Heart left ventricle (tissue), 16 donors: ENCODE measurements at regions not wholly inside any gene's neighbourhood (a gene's known extent, or its start where the extent isn't known, plus 50 kb on each side); places are given as distances from the start of the nearest gene placed in this dataset.
"Not testable (repeated sequence)": the region's sequence is repeated elsewhere in the genome, so short reads cannot be mapped to it uniquely, and the experiment has no call there.

ENCODE experiments used
- ATAC-seq, 4 donors: fragments of 200-7000 bp; cut with Tn5 transposase; one replicate each; pipeline ENCODE4 v1.9.1; 2020 to 2022; ENCODE audit warnings: moderate library complexity in 4 of 4, mild to moderate bottlenecking in 3 of 4, moderate number of reproducible peaks in 1 of 4
- DNase-seq, 5 donors: peaks; one replicate each; pipeline ENCODE4 v3.0.0-alpha.2; 2020
- H3K27ac ChIP-seq, 12 donors: fragments of 200-600 bp; sonication (generic) in 4 of 12; one replicate each; pipeline versions ENCODE4 v1.5.0 to v1.8.0; 2016 to 2022; ENCODE audit warnings: mild to moderate bottlenecking in 2 of 12
- H3K27me3 ChIP-seq, 9 donors: fragments of 200-600 bp; sonication (generic) in 2 of 9; one replicate each; pipeline versions ENCODE4 v1.5.1 to v1.8.0; 2016 to 2022; ENCODE audit warnings: mild to moderate bottlenecking in 3 of 9
- H3K36me3 ChIP-seq, 9 donors: fragments of 200-600 bp; sonication (generic) in 2 of 9; one replicate each; pipeline versions ENCODE4 v1.5.0 to v1.8.0; 2018 to 2022; ENCODE audit warnings: mild to moderate bottlenecking in 2 of 9
- H3K4me1 ChIP-seq, 12 donors: fragments of 200-600 bp; sonication (generic) in 4 of 12; one replicate each; pipeline versions ENCODE4 v1.5.0 to v1.8.0; 2016 to 2022; ENCODE audit warnings: mild to moderate bottlenecking in 3 of 12
- H3K4me3 ChIP-seq, 12 donors: fragments of 200-600 bp; sonication (generic) in 4 of 12; one replicate each; pipeline versions ENCODE4 v1.5.0 to v1.8.0; 2017 to 2022; ENCODE audit warnings: mild to moderate bottlenecking in 9 of 12, moderate library complexity in 4 of 12
- H3K9me3 ChIP-seq, 12 donors: fragments of 200-600 bp; sonication (generic) in 4 of 12; one replicate each; pipeline versions ENCODE4 v1.5.0 to v1.8.0; 2016 to 2022; ENCODE audit warnings: mild to moderate bottlenecking in 1 of 12
- POLR2A ChIP-seq, 2 donors: fragments of 450-650 bp; IDR thresholded peaks; one replicate each; pipeline ENCODE4 v1.6.1; 2017; ENCODE audit warnings: antibody characterized with exemption in 2 of 2, mild to moderate bottlenecking in 2 of 2, moderate library complexity in 2 of 2
- WGBS, 4 donors: extraction: QIAGEN DNeasy Blood & Tissue Kit in 2 of 4; methylation state at CpG; one replicate each; pipeline versions ENCODE4 v1.1.5 to v1.1.7; 2013 to 2018; 5-methylcytosine and 5-hydroxymethylcytosine counted together
- intact Hi-C, 10 donors: fragments of 100-400 bp; cut with DNase I; formaldehyde crosslinking; loops; one replicate each; pipeline versions ENCODE4 v1.11.1 to v1.14.2; 2022
- TF ChIP-seq, protein P1 (sequence below), 12 donors: fragments of 200-600 bp; sonication (generic) in 4 of 12; IDR thresholded peaks; one replicate each; pipeline versions ENCODE4 v1.5.0 to v1.8.0; 2018 to 2022; ENCODE audit warnings: antibody characterized with exemption in 12 of 12, mild to moderate bottlenecking in 5 of 12
- donor health status: ischemic (EF 13 %, LVEDD 7.1; RV severe dilation, severe dysfunction).
- donor health status: healthy with polysubstance abuse.
- donor health status: DM: no; HTN: yes; CAD: no.
- donor health status: DM: no; HTN: no; CAD: no.
- donor health status: ischemic (EF 25% LVEDD 6.9; RV normal size, moderate dysfunction).
- donor health status: ischemic (EF 25% LVEDD 5.7; RV mildly dilated, moderate dysfunction).
- donor health status: healthy.
- donor health status: DM: yes; HTN: yes; CAD: no.
- donor health status: ischemic (EF 35%, LVEDD 5.7; RV mildly dilated, moderate dysfunction).
- donor health status: nonischemic (EF 11% LVEDD 7.7; RV severe dilation, severe dysfunction).
- donor health status: DM: yes; HTN: yes; CAD: no.
- donor health status: PGD.
- donor health status: ischemic (EF 29% LVEDD 5.4; RV normal size, mild dysfunction).
- donor health status: nonischemic (EF 23%, LVEDD 6.1; RV moderate dilation, normal function).

DNA sequence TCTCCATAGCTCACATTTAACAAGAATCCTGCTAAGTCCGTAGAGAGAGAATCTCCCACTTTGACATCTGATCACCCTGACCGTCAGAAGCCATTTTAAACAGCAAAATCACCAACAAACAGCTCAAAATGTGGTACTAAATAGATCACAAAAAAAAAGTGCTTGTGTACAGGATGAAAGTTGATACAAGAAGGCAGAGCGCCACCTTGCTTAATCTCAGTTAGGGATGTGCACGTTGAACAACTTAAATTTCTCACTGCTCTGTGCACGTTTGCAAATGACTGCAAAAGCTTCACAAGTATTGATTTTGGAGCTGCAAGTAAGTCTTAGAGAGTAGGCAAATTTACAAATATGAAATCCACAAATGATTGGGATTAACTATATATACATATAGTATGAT is 63.1 kb upstream of the NREP start:
- DNase-seq (no peak), ATAC-seq (no peak)
- H3K4me1 ChIP-seq = no peaks in the 10 kb centered on the region
- intact Hi-C loops = no loop called here
- H3K27ac ChIP-seq = no peak overlapping the region
- TF ChIP-seq, protein P1, sequence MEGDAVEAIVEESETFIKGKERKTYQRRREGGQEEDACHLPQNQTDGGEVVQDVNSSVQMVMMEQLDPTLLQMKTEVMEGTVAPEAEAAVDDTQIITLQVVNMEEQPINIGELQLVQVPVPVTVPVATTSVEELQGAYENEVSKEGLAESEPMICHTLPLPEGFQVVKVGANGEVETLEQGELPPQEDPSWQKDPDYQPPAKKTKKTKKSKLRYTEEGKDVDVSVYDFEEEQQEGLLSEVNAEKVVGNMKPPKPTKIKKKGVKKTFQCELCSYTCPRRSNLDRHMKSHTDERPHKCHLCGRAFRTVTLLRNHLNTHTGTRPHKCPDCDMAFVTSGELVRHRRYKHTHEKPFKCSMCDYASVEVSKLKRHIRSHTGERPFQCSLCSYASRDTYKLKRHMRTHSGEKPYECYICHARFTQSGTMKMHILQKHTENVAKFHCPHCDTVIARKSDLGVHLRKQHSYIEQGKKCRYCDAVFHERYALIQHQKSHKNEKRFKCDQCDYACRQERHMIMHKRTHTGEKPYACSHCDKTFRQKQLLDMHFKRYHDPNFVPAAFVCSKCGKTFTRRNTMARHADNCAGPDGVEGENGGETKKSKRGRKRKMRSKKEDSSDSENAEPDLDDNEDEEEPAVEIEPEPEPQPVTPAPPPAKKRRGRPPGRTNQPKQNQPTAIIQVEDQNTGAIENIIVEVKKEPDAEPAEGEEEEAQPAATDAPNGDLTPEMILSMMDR (IDR thresholded peaks at IDR 0.05) = no peak
- no peak for TF ChIP-seq POLR2A (IDR thresholded peaks at IDR 0.05)
- no peaks in the 10 kb centered on the region for H3K36me3 ChIP-seq
- H3K27me3 ChIP-seq = no peaks in the 10 kb centered on the region
- no peak overlapping the region for H3K4me3 ChIP-seq
- WGBS, 4 donors = 79 to 87% (median 82%) methylated on average over 5 of the region's 5 CpGs
- peaks cover 0 to 12% (median 0%) of the 10 kb centered on the region in 12 donors for H3K9me3 ChIP-seq

DNA sequence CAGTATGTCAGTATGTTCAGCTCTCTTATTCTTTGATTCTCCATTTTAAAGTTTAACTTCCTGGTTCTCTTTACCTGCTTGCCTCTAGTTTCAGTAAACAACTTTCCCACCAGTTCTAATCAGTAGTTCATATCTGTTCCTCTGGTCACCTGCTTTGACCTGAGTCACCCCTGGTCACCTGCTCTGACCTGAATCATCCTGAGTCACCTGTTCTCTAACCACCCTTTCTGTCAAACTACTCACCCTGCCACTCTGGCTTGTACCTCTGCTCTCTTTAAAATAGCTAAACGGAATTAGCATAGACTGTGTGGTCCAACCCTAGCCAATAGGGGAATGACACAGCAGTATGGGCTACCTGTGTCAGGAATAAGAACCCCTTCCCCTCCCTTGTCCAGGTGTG is 62.0 kb upstream of the NREP start:
- H3K36me3 ChIP-seq, DNase-seq, H3K4me3 ChIP-seq, H3K4me1 ChIP-seq, H3K27me3 ChIP-seq, ATAC-seq, intact Hi-C loops, H3K27ac ChIP-seq: not testable (repeated sequence)
- WGBS, 4 donors = 96 to 100% (median 99%) methylated on average over 1 of the region's 1 CpG
- H3K9me3 ChIP-seq = peaks cover 0 to 12% (median 0%) of the 10 kb centered on the region in 12 donors

DNA sequence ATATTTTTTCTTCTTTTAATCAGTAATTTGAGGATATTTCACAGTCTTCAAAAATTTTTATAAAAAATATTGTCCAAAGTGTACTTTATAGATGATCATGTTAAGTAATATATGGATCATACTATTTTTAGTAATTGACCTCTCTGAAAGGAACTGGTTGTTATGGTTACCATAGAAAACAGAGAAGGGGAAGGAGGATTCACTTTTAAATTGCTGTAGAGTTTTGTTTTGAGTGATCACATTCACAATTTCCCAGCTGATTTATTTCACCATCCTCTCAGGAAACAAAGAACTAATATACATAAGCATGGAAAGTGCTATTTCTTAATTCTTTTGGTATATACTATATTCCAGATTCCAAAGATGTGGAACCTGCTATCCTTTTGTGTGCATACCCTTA is 56.5 kb upstream of the NREP start:
- TF ChIP-seq POLR2A (IDR thresholded peaks at IDR 0.05) = no peak
- TF ChIP-seq, protein P1 (IDR thresholded peaks at IDR 0.05) = no peak
- intact Hi-C loops = no loop called here
- DNase-seq = no peak
- no peak overlapping the region for H3K4me3 ChIP-seq
- no peak for ATAC-seq
- H3K4me1 ChIP-seq = no peaks in the 10 kb centered on the region
- no peaks in the 10 kb centered on the region for H3K27me3 ChIP-seq
- no peak overlapping the region for H3K27ac ChIP-seq
- H3K36me3 ChIP-seq = no peaks in the 10 kb centered on the region
- H3K9me3 ChIP-seq = no peaks in the 10 kb centered on the region

DNA sequence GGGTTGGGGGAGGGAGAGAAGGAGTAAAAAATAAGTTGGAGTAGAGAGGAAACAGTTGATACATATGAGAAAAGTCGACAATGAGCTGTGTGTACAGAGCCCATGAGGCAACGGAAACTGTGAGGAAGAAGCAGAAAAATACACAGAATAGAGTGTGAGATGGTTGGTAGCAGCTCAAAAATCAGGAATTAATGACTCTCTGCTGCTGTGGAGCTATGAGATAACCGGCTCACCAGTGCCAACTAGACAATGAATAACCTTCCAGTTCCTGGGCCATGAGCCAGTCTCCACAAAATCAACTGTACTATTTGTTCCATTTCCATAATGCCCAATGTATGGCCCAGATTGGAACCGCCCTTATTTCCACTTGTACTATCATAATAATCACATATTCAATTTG is 53.1 kb upstream of the NREP start:
- no peaks in the 10 kb centered on the region for H3K9me3 ChIP-seq
- H3K4me1 ChIP-seq = no peaks in the 10 kb centered on the region
- 67 to 77% (median 75%) methylated on average over 4 of the region's 4 CpGs for WGBS, 4 donors
- H3K27ac ChIP-seq = no peak overlapping the region
- no peaks in the 10 kb centered on the region for H3K27me3 ChIP-seq
- no peaks in the 10 kb centered on the region for H3K36me3 ChIP-seq
- ATAC-seq (peak in 3 of 4 donors; percentile 44 to 52 (median 45)), DNase-seq (no peak)
- intact Hi-C loops = no loop called here
- no peak overlapping the region for H3K4me3 ChIP-seq
- TF ChIP-seq, protein P1 (IDR thresholded peaks at IDR 0.05) = no peak
